ENCODE measurements at regions not wholly inside any gene's neighbourhood (a gene's known extent, or its start where the extent isn't known, plus 50 kb on each side); places are given as distances from the start of the nearest gene placed in this dataset.

- DNase-seq: no peak
These were observed 81.9 kb upstream of the ADAMTS2 start for GRCh38 chr5:179427032-179427675.

GRCh38 chr5:179422908-179423481 lies 77.7 kb upstream of the ADAMTS2 start:
- no peak for DNase-seq

- no peak for DNase-seq
These were observed 77.1 kb upstream of the ADAMTS2 start for GRCh38 chr5:179422213-179422855.

- no peak for DNase-seq
These were observed 76.1 kb upstream of the ADAMTS2 start for GRCh38 chr5:179421144-179421901.

GRCh38 chr5:179420476-179420875 lies 75.2 kb upstream of the ADAMTS2 start:
- DNase-seq: no peak

- no peak for DNase-seq
These were observed 73.7 kb upstream of the ADAMTS2 start for GRCh38 chr5:179418972-179419371.

- DNase-seq: no peak
These were observed 72.4 kb upstream of the ADAMTS2 start for GRCh38 chr5:179417696-179418095.

- no peak for DNase-seq
These were observed 71.8 kb upstream of the ADAMTS2 start for GRCh38 chr5:179417016-179417415.

GRCh38 chr5:179416114-179416822 lies 71.0 kb upstream of the ADAMTS2 start:
- no peak for DNase-seq

GRCh38 chr5:179415291-179416060 lies 70.2 kb upstream of the ADAMTS2 start:
- DNase-seq: no peak

GRCh38 chr5:179414459-179415261 lies 69.4 kb upstream of the ADAMTS2 start:
- no peak for DNase-seq

- no peak for DNase-seq
These were observed 68.6 kb upstream of the ADAMTS2 start for GRCh38 chr5:179413711-179414458.

- no peak for DNase-seq
These were observed 67.9 kb upstream of the ADAMTS2 start for GRCh38 chr5:179413086-179413690.

- no peak for DNase-seq
These were observed 66.0 kb upstream of the ADAMTS2 start for GRCh38 chr5:179411161-179411841.

GRCh38 chr5:179410291-179411160 lies 65.3 kb upstream of the ADAMTS2 start:
- no peak for DNase-seq

- no peak for DNase-seq
These were observed 64.5 kb upstream of the ADAMTS2 start for GRCh38 chr5:179409806-179410205.

GRCh38 chr5:179408611-179409010 lies 63.4 kb upstream of the ADAMTS2 start:
- DNase-seq: no peak

All from retina (tissue), 1 donor.